ENCODE measurements at regions not wholly inside any gene's neighbourhood (a gene's known extent, or its start where the extent isn't known, plus 50 kb on each side); places are given as distances from the start of the nearest gene placed in this dataset.

DNA sequence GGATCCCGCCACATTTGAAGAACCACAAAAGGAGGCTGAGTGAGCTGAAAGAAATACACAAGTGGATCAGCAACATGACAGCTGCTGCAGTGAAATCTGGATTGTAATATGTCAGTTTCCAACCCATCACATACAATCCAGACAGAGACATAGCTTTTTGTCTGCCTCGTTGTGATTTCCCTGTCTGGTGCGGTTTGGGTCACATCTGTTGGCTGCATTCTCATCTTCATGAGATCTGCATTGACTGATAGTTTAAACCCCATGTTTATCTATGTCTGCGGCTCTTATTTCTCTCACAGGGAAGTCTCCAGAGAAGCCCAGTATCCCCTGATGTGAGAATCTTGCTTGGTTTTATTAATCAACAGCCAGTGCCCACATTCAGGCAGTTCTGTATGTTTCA lies 403.1 kb upstream of the ZNF608 start:
- TF ChIP-seq, protein P1, sequence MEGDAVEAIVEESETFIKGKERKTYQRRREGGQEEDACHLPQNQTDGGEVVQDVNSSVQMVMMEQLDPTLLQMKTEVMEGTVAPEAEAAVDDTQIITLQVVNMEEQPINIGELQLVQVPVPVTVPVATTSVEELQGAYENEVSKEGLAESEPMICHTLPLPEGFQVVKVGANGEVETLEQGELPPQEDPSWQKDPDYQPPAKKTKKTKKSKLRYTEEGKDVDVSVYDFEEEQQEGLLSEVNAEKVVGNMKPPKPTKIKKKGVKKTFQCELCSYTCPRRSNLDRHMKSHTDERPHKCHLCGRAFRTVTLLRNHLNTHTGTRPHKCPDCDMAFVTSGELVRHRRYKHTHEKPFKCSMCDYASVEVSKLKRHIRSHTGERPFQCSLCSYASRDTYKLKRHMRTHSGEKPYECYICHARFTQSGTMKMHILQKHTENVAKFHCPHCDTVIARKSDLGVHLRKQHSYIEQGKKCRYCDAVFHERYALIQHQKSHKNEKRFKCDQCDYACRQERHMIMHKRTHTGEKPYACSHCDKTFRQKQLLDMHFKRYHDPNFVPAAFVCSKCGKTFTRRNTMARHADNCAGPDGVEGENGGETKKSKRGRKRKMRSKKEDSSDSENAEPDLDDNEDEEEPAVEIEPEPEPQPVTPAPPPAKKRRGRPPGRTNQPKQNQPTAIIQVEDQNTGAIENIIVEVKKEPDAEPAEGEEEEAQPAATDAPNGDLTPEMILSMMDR (conservative IDR thresholded peaks at IDR 0.05; ENCODE audit: low read length) = no peak
- no peak for TF ChIP-seq EZH2phosphoT487 (IDR thresholded peaks at IDR 0.05; ENCODE audit: borderline replicate concordance, low read depth, low read length)
